ENCODE measurements at regions not wholly inside any gene's neighbourhood (a gene's known extent, or its start where the extent isn't known, plus 50 kb on each side); places are given as distances from the start of the nearest gene placed in this dataset.

DNA sequence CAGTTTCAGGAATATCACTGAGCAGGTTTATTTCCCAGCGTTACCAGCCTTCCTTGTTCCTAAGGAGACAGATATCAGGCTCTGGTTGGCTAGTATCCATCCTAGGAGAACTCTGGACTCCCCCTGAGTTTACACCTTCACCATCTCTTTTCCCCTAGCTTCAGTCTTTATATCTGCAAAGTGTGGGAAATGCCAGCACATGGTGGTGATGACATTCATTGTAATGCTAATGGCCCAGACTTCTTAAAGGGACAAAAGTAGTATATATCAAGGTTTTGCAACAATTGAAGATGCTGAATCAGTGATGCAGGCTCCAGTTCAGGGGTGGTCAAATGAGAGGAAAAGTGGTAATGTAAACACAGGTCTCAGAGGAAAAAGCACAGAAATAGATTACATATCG is 224.3 kb upstream of the SYNDIG1 start:
- H3K27me3 ChIP-seq, result peaks cover 4% of the 10 kb centered on the region
- TF ChIP-seq, protein P1, sequence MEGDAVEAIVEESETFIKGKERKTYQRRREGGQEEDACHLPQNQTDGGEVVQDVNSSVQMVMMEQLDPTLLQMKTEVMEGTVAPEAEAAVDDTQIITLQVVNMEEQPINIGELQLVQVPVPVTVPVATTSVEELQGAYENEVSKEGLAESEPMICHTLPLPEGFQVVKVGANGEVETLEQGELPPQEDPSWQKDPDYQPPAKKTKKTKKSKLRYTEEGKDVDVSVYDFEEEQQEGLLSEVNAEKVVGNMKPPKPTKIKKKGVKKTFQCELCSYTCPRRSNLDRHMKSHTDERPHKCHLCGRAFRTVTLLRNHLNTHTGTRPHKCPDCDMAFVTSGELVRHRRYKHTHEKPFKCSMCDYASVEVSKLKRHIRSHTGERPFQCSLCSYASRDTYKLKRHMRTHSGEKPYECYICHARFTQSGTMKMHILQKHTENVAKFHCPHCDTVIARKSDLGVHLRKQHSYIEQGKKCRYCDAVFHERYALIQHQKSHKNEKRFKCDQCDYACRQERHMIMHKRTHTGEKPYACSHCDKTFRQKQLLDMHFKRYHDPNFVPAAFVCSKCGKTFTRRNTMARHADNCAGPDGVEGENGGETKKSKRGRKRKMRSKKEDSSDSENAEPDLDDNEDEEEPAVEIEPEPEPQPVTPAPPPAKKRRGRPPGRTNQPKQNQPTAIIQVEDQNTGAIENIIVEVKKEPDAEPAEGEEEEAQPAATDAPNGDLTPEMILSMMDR (IDR thresholded peaks at IDR 0.05), result no peak

DNA sequence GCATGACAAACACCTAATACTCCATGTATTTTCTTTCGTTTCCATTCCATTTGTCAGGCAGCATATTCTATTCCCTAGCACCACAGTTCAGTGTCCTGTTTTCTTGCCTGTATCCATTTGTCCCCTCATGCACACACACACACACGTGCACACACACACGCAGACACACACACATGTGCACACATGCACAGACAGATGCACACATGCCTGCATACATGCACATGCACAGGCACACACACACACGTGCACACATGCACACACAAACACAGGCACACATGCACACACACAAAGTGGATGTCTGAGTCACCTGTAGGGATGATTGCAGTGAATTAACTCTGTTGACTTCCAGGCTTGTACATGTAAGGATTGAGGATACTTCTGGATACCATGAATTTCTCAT is 226.7 kb upstream of the SYNDIG1 start:
- DNase-seq, result no peak

More for the DNA sequence above, 224.3 kb upstream of the SYNDIG1 start:
- intact Hi-C loops (cut with DNase I), result no loop called here
- H3K27ac ChIP-seq, result no peak overlapping the region
- no peaks in the 10 kb centered on the region for H3K4me1 ChIP-seq
- H3K4me3 ChIP-seq, result no peak overlapping the region
- H3K36me3 ChIP-seq, result no peaks in the 10 kb centered on the region
- no peaks in the 10 kb centered on the region for H3K9me3 ChIP-seq
- ATAC-seq, result no peak
- DNase-seq, result no peak

DNA sequence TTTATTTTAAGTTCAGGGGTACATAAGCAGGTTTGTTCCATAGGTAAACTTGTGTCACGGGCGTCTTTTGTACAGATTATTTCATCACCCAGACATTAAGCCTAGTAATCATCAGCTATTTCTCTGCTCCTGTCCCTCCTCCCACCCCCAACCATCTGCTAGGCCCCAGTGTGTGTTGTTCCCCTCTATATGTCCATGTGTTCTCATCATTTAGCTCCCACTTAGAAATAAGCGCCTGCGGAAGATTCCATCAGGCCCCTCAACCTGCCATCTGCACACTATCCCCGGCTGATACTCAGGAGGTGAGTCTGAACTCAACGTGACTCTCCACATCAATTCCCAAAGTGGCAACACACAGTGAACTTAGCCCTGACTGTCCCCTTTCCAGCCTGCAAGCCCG is 228.0 kb upstream of the SYNDIG1 start:
- Histone ChIP-seq H3K27ac (no peak overlapping the region), H3K36me3 (no peaks in the 10 kb centered on the region), H3K9me3 (no peaks in the 10 kb centered on the region), H3K4me3 (no peak overlapping the region), H3K27me3 (peaks cover 4% of the 10 kb centered on the region), H3K4me1 (no peaks in the 10 kb centered on the region)
- intact Hi-C loops (cut with DNase I), result no loop called here
- ATAC-seq (no peak), DNase-seq (no peak)
- TF ChIP-seq, protein P1 (IDR thresholded peaks at IDR 0.05), result no peak

More for the DNA sequence above, 226.7 kb upstream of the SYNDIG1 start:
- peaks cover 4% of the 10 kb centered on the region for H3K27me3 ChIP-seq
- H3K9me3 ChIP-seq, result no peaks in the 10 kb centered on the region
- H3K36me3 ChIP-seq, result no peaks in the 10 kb centered on the region
- TF ChIP-seq, protein P1 (IDR thresholded peaks at IDR 0.05), result no peak
- intact Hi-C loops (cut with DNase I), result no loop called here
- ATAC-seq, result no peak
- no peaks in the 10 kb centered on the region for H3K4me1 ChIP-seq
- no peak overlapping the region for H3K4me3 ChIP-seq
- H3K27ac ChIP-seq, result no peak overlapping the region

GRCh38 chr20:24236963-24237362 is 232.5 kb upstream of the SYNDIG1 start:
- TF ChIP-seq, protein P1 (IDR thresholded peaks at IDR 0.05), result no peak
- Histone ChIP-seq H3K9me3 (no peaks in the 10 kb centered on the region), H3K4me1 (no peaks in the 10 kb centered on the region), H3K4me3 (no peak overlapping the region), H3K27ac (no peak overlapping the region), H3K36me3 (no peaks in the 10 kb centered on the region), H3K27me3 (no peaks in the 10 kb centered on the region)
- ATAC-seq (no peak), DNase-seq (no peak)
- intact Hi-C loops (cut with DNase I), result no loop called here

DNA sequence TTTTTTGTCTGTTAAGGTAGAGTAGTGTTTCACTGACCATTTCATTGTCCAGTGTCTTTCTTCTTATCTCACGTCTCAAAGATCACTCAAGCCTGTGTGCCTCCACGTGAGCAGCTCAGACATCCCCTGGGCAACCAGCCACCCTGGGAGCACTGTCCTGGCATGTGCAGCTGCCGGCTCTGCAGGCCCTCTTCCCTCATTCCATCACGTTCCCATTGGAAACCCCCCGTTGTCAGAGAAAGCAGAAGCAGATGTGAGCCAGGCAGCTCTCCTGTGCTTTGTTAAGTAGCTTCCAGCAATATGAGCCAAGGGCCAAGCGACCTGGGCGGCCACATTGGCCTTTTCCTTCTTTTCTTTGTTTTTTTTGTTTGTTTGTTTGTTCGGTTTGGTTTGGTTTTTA is 233.2 kb upstream of the SYNDIG1 start:
- intact Hi-C loops (cut with DNase I), result no loop called here
- ATAC-seq (no peak), DNase-seq (no peak)
- H3K36me3 ChIP-seq, result no peaks in the 10 kb centered on the region
- no peaks in the 10 kb centered on the region for H3K9me3 ChIP-seq
- H3K4me1 ChIP-seq, result no peaks in the 10 kb centered on the region
- H3K27me3 ChIP-seq, result peaks cover 5% of the 10 kb centered on the region
- H3K4me3 ChIP-seq, result no peak overlapping the region
- no peak overlapping the region for H3K27ac ChIP-seq
- TF ChIP-seq, protein P1 (IDR thresholded peaks at IDR 0.05), result no peak
